ENCODE measurements at regions not wholly inside any gene's neighbourhood (a gene's known extent, or its start where the extent isn't known, plus 50 kb on each side); places are given as distances from the start of the nearest gene placed in this dataset.

DNA sequence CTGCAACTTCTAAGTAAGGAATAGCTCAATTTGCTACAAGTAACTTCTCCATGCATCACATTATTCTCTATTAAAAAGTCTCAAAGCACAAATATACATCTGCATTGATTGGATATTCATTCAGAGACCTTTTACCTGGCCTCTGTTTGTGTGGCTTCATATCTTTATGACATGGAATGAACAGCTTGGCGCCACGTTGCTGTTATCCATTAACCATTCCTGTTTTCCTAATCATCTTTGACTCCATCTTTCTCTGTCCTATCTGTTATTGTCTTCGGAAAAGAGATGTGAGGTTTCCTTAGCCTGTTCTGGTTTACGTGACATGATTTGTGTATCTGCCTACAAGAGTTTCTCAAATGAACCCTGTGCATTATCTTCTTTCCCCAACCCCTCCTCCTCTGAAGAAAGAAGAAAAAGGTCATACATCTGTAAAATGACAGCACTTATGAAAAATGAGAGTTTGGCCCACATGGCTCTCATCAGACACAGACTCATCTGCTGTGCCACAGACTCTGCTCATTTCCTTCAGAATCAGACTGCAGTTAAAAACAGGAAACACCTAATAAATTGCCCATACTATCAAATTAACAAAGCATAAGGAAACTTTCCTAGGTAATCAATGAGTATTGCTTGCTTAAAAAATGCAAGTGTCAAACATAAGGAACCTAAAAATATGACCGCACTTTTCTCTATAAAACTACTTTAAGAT lies 347.6 kb upstream of the FAM241A start:
- Histone ChIP-seq H3K4me3 (ENCODE audit: low read length in 2 of 2) (no peak overlapping the region), H3K4me1 (ENCODE audit: control insufficient read depth in 2 of 2, insufficient read depth in 2 of 2, low read length in 2 of 2) (no peaks in the 10 kb centered on the region), H3K36me3 (ENCODE audit: control insufficient read depth in 2 of 2, insufficient read depth in 2 of 2, low read length in 2 of 2) (no peaks in the 10 kb centered on the region), H3K9me3 (ENCODE audit: control insufficient read depth in 2 of 2, low read length in 2 of 2) (no peaks in the 10 kb centered on the region), H3K9ac (ENCODE audit: low read depth in 1 of 2, low read length in 2 of 2) (no peak overlapping the region), H3K27me3 (ENCODE audit: control insufficient read depth in 2 of 2, insufficient read depth in 2 of 2, low read length in 2 of 2) (no peaks in the 10 kb centered on the region), H3K27ac (ENCODE audit: low read depth in 2 of 2, low read length in 2 of 2) (no peak overlapping the region)

DNA sequence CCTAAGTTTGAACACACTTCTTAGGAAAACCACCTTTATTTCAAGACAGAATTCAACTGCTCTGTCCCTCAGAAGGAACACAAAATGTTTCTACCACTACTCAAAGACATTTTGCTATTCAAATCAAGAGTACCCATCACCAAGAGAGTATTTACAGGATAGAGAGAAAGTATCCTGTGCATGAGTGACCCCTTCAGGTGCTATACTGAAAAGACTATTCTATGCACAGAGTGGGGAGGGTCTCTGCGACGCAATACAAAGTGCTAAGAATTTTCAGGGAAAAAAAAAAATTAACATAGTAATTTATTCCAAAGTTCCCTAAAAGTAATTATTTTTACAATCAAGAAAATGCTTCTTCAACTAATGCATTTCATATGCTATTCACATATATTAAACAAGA lies 346.4 kb upstream of the FAM241A start:
- Histone ChIP-seq H3K4me3 (ENCODE audit: low read length in 2 of 2) (no peak overlapping the region), H3K9ac (ENCODE audit: low read depth in 1 of 2, low read length in 2 of 2) (no peak overlapping the region), H3K4me1 (ENCODE audit: control insufficient read depth in 2 of 2, insufficient read depth in 2 of 2, low read length in 2 of 2) (no peaks in the 10 kb centered on the region), H3K36me3 (ENCODE audit: control insufficient read depth in 2 of 2, insufficient read depth in 2 of 2, low read length in 2 of 2) (no peaks in the 10 kb centered on the region), H3K27ac (ENCODE audit: low read depth in 2 of 2, low read length in 2 of 2) (no peak overlapping the region), H3K27me3 (ENCODE audit: control insufficient read depth in 2 of 2, insufficient read depth in 2 of 2, low read length in 2 of 2) (no peaks in the 10 kb centered on the region), H3K9me3 (ENCODE audit: control insufficient read depth in 2 of 2, low read length in 2 of 2) (no peaks in the 10 kb centered on the region)

DNA sequence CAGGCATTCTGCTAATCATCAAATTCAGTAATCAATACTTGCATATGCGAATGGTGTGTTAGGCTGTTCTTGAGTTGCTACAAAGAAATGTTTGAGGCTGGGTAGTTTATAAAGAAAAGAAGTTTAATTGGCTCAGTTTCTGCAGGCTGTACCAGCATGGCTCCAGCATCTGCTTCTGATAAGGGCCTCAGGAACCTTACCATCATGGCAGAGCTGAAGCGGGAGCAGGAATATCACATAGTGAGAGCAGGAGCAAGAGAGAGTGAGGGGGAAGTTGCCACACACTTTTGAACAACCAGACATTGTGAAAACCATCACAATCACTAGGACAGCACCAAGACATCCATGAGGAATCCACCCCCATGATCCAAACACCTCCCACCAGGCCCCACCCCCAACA lies 344.7 kb upstream of the FAM241A start:
- H3K9ac ChIP-seq (ENCODE audit: low read depth in 1 of 2, low read length in 2 of 2): no peak overlapping the region
- H3K27ac ChIP-seq (ENCODE audit: low read depth in 2 of 2, low read length in 2 of 2): no peak overlapping the region
- H3K4me3 ChIP-seq (ENCODE audit: low read length in 2 of 2): no peak overlapping the region
- no peaks in the 10 kb centered on the region for H3K9me3 ChIP-seq (ENCODE audit: control insufficient read depth in 2 of 2, low read length in 2 of 2)
- H3K36me3 ChIP-seq (ENCODE audit: control insufficient read depth in 2 of 2, insufficient read depth in 2 of 2, low read length in 2 of 2): no peaks in the 10 kb centered on the region
- H3K27me3 ChIP-seq (ENCODE audit: control insufficient read depth in 2 of 2, insufficient read depth in 2 of 2, low read length in 2 of 2): no peaks in the 10 kb centered on the region
- no peaks in the 10 kb centered on the region for H3K4me1 ChIP-seq (ENCODE audit: control insufficient read depth in 2 of 2, insufficient read depth in 2 of 2, low read length in 2 of 2)

DNA sequence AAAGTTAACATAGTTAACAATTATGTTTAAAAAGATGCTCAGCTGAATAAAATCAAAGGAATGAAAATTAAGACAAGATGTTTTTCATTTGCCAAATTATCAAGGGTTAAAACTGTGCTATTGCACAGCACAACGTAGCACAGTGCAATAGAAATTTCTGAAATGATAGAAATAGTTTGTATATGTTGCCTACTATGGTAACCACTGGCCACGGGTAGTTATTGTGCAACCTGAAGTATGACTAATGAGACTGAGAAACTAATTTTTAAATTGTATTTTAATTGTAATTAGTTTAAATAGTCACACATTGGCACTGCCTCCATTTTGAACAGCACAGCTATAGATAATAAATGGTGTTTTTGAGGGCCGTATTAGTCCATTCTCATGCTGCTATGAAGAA lies 343.1 kb upstream of the FAM241A start:
- no peaks in the 10 kb centered on the region for H3K4me1 ChIP-seq (ENCODE audit: control insufficient read depth in 2 of 2, insufficient read depth in 2 of 2, low read length in 2 of 2)
- H3K27ac ChIP-seq (ENCODE audit: low read depth in 2 of 2, low read length in 2 of 2): no peak overlapping the region
- H3K4me3 ChIP-seq (ENCODE audit: low read length in 2 of 2): no peak overlapping the region
- H3K9ac ChIP-seq (ENCODE audit: low read depth in 1 of 2, low read length in 2 of 2): no peak overlapping the region
- no peaks in the 10 kb centered on the region for H3K9me3 ChIP-seq (ENCODE audit: control insufficient read depth in 2 of 2, low read length in 2 of 2)
- no peaks in the 10 kb centered on the region for H3K27me3 ChIP-seq (ENCODE audit: control insufficient read depth in 2 of 2, insufficient read depth in 2 of 2, low read length in 2 of 2)
- no peaks in the 10 kb centered on the region for H3K36me3 ChIP-seq (ENCODE audit: control insufficient read depth in 2 of 2, insufficient read depth in 2 of 2, low read length in 2 of 2)

DNA sequence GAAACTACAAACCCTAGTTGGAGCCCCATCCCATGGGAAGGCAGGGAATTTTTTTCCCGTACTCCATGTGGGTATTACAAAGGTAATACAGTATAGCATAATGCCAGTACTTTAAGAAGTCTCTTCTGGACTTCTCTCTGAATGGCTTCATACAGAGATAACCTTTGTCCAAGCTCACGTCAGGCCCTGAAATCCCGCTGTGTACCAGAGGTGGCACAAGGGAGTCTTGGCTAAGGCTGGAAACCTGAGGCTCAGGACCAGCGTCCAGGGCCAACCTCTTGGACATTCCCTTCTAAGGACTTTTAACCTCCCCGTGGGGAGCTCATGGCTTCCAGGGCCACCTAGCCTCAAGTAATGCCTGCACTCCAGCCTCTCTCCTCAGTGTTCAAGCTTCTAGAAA lies 338.9 kb upstream of the FAM241A start:
- Histone ChIP-seq H3K36me3 (ENCODE audit: control insufficient read depth in 2 of 2, insufficient read depth in 2 of 2, low read length in 2 of 2) (no peaks in the 10 kb centered on the region), H3K4me3 (ENCODE audit: low read length in 2 of 2) (no peak overlapping the region), H3K9me3 (ENCODE audit: control insufficient read depth in 2 of 2, low read length in 2 of 2) (no peaks in the 10 kb centered on the region), H3K4me1 (ENCODE audit: control insufficient read depth in 2 of 2, insufficient read depth in 2 of 2, low read length in 2 of 2) (no peaks in the 10 kb centered on the region), H3K27me3 (ENCODE audit: control insufficient read depth in 2 of 2, insufficient read depth in 2 of 2, low read length in 2 of 2) (no peaks in the 10 kb centered on the region), H3K27ac (ENCODE audit: low read depth in 2 of 2, low read length in 2 of 2) (no peak overlapping the region), H3K9ac (ENCODE audit: low read depth in 1 of 2, low read length in 2 of 2) (no peak overlapping the region)

DNA sequence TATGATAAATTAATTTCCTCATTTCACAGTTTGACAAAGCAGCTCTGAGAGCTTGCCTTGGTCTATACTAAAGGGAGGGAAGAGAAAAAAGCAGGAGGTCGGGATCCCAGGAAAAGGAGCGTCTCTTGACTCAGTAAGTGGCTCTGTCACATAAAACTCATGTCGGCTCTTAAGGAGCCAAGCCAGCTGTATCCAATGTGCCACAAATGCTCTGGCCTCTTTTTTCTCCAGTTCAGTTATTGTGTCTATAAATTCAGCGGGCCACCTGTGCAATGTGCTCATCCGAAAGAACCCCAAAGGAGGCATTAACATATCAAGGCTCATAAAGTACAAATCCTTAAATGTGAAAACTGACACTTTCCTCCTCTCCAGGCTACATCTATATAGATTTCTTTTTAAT lies 337.7 kb upstream of the FAM241A start:
- Histone ChIP-seq H3K36me3 (ENCODE audit: control insufficient read depth in 2 of 2, insufficient read depth in 2 of 2, low read length in 2 of 2) (no peaks in the 10 kb centered on the region), H3K4me1 (ENCODE audit: control insufficient read depth in 2 of 2, insufficient read depth in 2 of 2, low read length in 2 of 2) (no peaks in the 10 kb centered on the region), H3K9ac (ENCODE audit: low read depth in 1 of 2, low read length in 2 of 2) (no peak overlapping the region), H3K4me3 (ENCODE audit: low read length in 2 of 2) (no peak overlapping the region), H3K9me3 (ENCODE audit: control insufficient read depth in 2 of 2, low read length in 2 of 2) (no peaks in the 10 kb centered on the region), H3K27me3 (ENCODE audit: control insufficient read depth in 2 of 2, insufficient read depth in 2 of 2, low read length in 2 of 2) (no peaks in the 10 kb centered on the region), H3K27ac (ENCODE audit: low read depth in 2 of 2, low read length in 2 of 2) (no peak overlapping the region)

DNA sequence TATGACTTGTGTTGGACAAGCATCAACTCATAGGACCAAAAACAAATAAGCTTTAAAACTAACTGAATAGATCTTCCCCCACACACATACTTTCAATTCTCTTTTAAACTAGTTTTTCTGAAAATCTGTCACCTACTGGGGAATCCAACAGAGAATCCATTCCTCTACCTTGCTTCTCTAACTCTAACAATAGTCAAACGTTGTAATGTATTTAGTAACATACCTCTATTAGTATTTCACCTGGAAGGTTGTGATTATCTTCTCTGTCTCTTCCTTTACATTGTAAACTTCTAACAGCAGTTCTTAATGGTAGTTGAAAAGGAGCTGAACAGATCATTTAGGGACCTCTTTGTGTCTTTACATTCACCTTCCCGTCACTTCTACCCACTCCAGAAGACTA lies 337.1 kb upstream of the FAM241A start:
- Histone ChIP-seq H3K27ac (ENCODE audit: low read depth in 2 of 2, low read length in 2 of 2) (no peak overlapping the region), H3K9ac (ENCODE audit: low read depth in 1 of 2, low read length in 2 of 2) (no peak overlapping the region), H3K4me1 (ENCODE audit: control insufficient read depth in 2 of 2, insufficient read depth in 2 of 2, low read length in 2 of 2) (no peaks in the 10 kb centered on the region), H3K27me3 (ENCODE audit: control insufficient read depth in 2 of 2, insufficient read depth in 2 of 2, low read length in 2 of 2) (no peaks in the 10 kb centered on the region), H3K4me3 (ENCODE audit: low read length in 2 of 2) (no peak overlapping the region), H3K36me3 (ENCODE audit: control insufficient read depth in 2 of 2, insufficient read depth in 2 of 2, low read length in 2 of 2) (no peaks in the 10 kb centered on the region), H3K9me3 (ENCODE audit: control insufficient read depth in 2 of 2, low read length in 2 of 2) (no peaks in the 10 kb centered on the region)

DNA sequence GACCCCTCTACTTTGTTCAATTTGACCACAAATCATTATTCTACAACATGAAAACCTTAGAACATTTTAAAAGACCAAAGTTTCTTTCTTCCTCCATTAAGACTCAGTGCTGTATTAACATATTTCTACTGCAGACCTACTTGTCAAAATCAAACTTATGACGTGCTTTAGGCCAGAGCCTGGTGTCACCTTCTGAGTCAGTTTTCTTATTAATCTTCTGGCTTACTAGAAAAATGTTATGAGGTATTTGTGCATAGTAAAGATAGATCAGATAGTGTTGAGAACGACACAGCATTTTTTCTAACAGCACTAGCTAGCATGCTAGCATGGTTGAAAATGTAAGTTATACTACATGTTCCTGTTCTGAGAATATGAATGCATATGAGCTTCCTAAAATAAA lies 333.6 kb upstream of the FAM241A start:
- Histone ChIP-seq H3K36me3 (ENCODE audit: control insufficient read depth in 2 of 2, insufficient read depth in 2 of 2, low read length in 2 of 2) (no peaks in the 10 kb centered on the region), H3K9ac (ENCODE audit: low read depth in 1 of 2, low read length in 2 of 2) (no peak overlapping the region)

DNA sequence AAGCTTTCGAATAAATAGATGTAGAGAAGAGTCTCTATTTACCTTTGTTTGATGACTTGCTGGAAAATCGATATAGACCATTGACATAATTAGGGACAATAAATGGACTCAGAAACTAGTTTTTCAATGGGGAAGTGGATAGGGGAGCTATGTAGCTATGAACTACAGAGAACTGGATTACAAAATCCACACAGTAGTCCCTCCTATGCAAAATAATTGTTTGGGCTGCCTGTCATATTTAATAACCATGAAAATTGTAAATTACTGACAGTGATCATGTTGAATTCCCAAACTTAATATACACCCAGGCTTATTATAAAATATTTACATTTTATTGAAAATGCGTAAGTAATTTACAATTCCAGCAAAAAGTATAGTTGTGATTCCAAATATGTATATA lies 333.1 kb upstream of the FAM241A start:
- H3K27ac ChIP-seq (ENCODE audit: low read depth in 2 of 2, low read length in 2 of 2): no peak overlapping the region
- no peaks in the 10 kb centered on the region for H3K4me1 ChIP-seq (ENCODE audit: control insufficient read depth in 2 of 2, insufficient read depth in 2 of 2, low read length in 2 of 2)
- H3K9ac ChIP-seq (ENCODE audit: low read depth in 1 of 2, low read length in 2 of 2): no peak overlapping the region
- no peak overlapping the region for H3K4me3 ChIP-seq (ENCODE audit: low read length in 2 of 2)
- H3K27me3 ChIP-seq (ENCODE audit: control insufficient read depth in 2 of 2, insufficient read depth in 2 of 2, low read length in 2 of 2): no peaks in the 10 kb centered on the region
- no peaks in the 10 kb centered on the region for H3K9me3 ChIP-seq (ENCODE audit: control insufficient read depth in 2 of 2, low read length in 2 of 2)
- H3K36me3 ChIP-seq (ENCODE audit: control insufficient read depth in 2 of 2, insufficient read depth in 2 of 2, low read length in 2 of 2): no peaks in the 10 kb centered on the region

More for the DNA sequence above, 333.6 kb upstream of the FAM241A start:
- no peak overlapping the region for H3K27ac ChIP-seq (ENCODE audit: low read depth in 2 of 2, low read length in 2 of 2)
- H3K4me3 ChIP-seq (ENCODE audit: low read length in 2 of 2): no peak overlapping the region
- H3K27me3 ChIP-seq (ENCODE audit: control insufficient read depth in 2 of 2, insufficient read depth in 2 of 2, low read length in 2 of 2): no peaks in the 10 kb centered on the region
- no peaks in the 10 kb centered on the region for H3K4me1 ChIP-seq (ENCODE audit: control insufficient read depth in 2 of 2, insufficient read depth in 2 of 2, low read length in 2 of 2)
- no peaks in the 10 kb centered on the region for H3K9me3 ChIP-seq (ENCODE audit: control insufficient read depth in 2 of 2, low read length in 2 of 2)

DNA sequence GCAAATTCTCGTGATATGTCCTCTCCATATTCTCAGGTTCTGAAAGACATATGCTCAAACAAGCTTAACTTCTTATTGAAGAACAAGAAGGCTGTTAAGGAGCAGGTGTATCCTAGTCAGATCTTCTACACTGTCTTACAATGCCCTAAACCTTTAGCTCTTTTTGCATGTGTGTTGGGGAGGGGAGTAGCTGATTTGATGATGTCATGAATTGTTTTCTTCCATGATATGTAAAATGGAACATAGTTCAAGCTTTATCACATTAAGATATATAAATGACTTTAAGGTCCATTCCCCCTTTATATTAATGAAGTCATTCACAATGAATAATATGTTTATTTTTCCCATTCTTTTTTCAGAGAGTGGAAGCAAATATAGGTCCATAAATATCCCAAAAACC lies 332.5 kb upstream of the FAM241A start:
- Histone ChIP-seq H3K9me3 (ENCODE audit: control insufficient read depth in 2 of 2, low read length in 2 of 2) (no peaks in the 10 kb centered on the region), H3K4me3 (ENCODE audit: low read length in 2 of 2) (no peak overlapping the region), H3K4me1 (ENCODE audit: control insufficient read depth in 2 of 2, insufficient read depth in 2 of 2, low read length in 2 of 2) (no peaks in the 10 kb centered on the region), H3K36me3 (ENCODE audit: control insufficient read depth in 2 of 2, insufficient read depth in 2 of 2, low read length in 2 of 2) (no peaks in the 10 kb centered on the region), H3K27me3 (ENCODE audit: control insufficient read depth in 2 of 2, insufficient read depth in 2 of 2, low read length in 2 of 2) (no peaks in the 10 kb centered on the region), H3K9ac (ENCODE audit: low read depth in 1 of 2, low read length in 2 of 2) (no peak overlapping the region), H3K27ac (ENCODE audit: low read depth in 2 of 2, low read length in 2 of 2) (no peak overlapping the region)

Measured in mucosa of rectum (tissue), 2 donors.